ENCODE measurements at regions not wholly inside any gene's neighbourhood (a gene's known extent, or its start where the extent isn't known, plus 50 kb on each side); places are given as distances from the start of the nearest gene placed in this dataset.
A peak's percentile ranks its signal among the peaks of the same experiment; 100 is the strongest.

DNA sequence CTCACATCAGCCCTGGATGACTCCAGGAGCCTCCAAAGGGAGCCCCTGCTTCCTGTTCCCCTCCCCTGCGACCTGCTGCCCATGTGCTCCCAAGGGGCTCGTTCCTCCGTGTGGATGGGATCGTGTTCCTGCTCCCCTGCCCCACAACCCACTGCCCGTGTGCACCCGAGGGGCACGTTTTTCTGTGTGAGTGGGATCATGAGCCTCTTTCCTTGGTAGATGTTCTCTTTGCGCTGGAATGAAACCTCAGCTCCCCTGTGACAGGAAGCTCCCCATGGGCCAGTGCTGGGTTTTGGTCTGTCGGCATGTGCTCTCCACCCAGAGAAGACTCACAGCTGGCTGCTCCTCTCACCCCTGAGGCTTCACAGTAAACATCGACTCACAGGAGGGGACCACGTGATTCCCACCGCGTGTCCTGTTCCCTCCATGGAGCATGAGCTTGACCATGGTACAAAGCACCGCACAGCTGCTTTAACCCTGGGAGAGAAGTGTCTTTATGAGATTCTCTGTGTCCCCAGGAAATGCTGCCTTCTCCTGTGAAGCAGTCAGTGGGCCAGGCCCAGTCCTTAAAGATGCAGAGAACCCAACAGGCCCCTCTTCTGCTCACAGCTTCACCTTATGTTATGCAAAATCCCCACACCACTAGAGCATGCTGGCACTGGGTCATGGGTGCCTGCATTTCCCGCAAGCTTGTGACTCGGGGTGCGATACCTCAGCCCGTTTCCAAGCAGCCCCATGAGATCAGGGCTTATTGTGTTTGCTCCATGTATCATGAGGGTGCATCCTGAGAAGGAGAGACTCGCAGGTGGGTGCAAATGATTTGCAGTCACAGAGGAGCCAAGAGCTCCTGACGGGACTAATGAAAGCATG, 215.1 kb downstream of the ERMARD start:
- no peak overlapping the region for H3K27ac ChIP-seq
- no peak overlapping the region for H3K4me3 ChIP-seq
- TF ChIP-seq, protein P1, sequence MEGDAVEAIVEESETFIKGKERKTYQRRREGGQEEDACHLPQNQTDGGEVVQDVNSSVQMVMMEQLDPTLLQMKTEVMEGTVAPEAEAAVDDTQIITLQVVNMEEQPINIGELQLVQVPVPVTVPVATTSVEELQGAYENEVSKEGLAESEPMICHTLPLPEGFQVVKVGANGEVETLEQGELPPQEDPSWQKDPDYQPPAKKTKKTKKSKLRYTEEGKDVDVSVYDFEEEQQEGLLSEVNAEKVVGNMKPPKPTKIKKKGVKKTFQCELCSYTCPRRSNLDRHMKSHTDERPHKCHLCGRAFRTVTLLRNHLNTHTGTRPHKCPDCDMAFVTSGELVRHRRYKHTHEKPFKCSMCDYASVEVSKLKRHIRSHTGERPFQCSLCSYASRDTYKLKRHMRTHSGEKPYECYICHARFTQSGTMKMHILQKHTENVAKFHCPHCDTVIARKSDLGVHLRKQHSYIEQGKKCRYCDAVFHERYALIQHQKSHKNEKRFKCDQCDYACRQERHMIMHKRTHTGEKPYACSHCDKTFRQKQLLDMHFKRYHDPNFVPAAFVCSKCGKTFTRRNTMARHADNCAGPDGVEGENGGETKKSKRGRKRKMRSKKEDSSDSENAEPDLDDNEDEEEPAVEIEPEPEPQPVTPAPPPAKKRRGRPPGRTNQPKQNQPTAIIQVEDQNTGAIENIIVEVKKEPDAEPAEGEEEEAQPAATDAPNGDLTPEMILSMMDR (IDR thresholded peaks at IDR 0.05) = no peak
- no peaks in the 10 kb centered on the region for H3K4me1 ChIP-seq
- H3K9me3 ChIP-seq = no peaks in the 10 kb centered on the region
- H3K36me3 ChIP-seq = no peaks in the 10 kb centered on the region
- no peak for DNase-seq
- ATAC-seq = no peak
- intact Hi-C loops (cut with DNase I) = no loop called here
- H3K27me3 ChIP-seq = peaks cover 18% of the 10 kb centered on the region

DNA sequence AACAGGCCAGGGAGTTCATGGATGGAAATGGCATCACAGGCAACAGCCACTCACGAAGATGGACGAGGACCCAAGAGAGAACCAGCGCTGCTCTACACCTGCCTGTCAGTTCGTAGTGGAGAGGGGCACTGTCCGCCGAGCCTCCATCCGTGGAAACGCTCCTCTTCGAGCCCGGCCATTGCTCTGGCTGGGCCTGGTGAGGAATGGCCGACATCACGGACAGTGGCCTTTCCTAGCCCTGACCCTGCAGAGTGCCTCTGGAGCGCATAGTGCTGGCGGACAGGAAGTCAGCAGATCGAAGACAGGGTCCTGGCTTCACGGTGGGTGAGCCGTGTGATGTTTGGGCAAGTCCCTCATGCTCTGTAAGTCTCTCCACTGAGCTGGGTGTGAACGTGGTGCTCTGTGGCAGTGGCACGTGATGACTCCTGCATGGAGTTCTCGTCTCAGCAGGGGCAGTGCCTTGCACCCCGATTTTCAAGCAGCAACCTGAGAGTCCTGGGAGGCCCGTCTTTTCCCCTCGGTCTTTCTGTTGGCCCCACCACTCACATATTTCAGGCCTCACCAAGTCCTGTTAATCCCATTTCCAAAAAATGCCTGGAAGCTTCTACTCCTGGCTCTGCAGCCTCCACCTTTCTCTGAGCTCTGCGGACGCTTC, 214.4 kb downstream of the ERMARD start:
- Histone ChIP-seq H3K36me3 (no peaks in the 10 kb centered on the region), H3K4me1 (no peaks in the 10 kb centered on the region), H3K27ac (no peak overlapping the region), H3K4me3 (no peak overlapping the region), H3K9me3 (no peaks in the 10 kb centered on the region), H3K27me3 (peaks cover 20% of the 10 kb centered on the region)
- no peak for DNase-seq
- ATAC-seq = no peak
- TF ChIP-seq, protein P1 (IDR thresholded peaks at IDR 0.05) = no peak
- intact Hi-C loops (cut with DNase I) = no loop called here

DNA sequence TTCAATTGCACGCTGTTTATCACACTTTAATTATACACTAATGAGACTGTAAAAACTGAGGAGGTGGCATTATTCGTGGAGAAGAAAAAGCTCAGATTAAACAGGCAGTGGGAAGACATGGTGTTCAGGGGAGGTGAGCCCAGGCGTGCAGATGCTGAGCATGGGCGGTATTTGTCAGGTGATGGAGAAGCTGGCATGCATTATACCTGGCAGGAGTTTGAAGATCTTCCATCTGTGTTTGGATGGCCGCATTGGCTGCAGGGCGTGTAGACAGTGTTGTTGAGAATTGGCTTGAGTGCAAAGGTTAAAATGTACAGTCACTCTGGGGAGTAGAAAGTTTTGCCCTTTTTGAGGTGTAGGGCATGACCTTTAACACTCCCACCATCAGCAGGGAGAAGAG, 213.8 kb downstream of the ERMARD start:
- no peak overlapping the region for H3K4me3 ChIP-seq
- intact Hi-C loops (cut with DNase I) = no loop called here

DNA sequence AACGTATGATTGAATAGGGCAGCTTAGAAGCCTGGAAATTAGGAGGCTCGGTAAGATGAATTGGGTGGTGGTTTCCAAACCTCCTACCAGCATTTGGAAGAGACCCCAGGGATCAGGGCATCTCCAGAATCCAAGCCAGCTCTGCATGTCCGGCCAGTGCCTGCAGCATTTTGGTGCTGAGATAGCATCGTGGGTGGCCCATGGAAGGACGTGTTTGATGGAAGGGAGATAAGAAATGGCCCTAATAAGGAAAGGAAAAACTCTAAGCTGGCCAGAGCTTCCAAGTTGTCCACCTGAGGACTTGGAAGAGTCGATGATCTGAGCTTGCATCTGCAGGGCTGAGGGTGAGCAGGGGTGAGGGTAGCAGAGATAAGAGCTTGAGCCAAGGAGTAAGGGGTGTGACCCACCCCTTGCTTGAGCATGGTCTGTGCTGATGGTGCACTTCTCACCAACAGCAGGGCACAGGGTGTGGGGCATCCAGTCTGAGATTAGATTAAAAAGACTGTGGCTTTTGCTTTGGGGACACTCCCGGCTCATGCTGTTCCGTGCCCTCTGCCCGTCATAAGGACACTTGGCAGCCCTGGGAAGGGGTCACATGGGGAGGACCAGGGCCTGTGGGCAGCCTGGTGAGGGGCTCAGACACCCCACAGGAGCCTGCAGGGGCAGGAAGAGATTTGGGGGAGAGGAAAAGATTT, 213.2 kb downstream of the ERMARD start:
- no peak for ATAC-seq
- H3K4me1 ChIP-seq = no peaks in the 10 kb centered on the region
- intact Hi-C loops (cut with DNase I) = no loop called here

More for the DNA sequence above, 213.8 kb downstream of the ERMARD start:
- Histone ChIP-seq H3K36me3 (no peaks in the 10 kb centered on the region), H3K9me3 (no peaks in the 10 kb centered on the region), H3K27ac (no peak overlapping the region), H3K27me3 (peaks cover 20% of the 10 kb centered on the region), H3K4me1 (no peaks in the 10 kb centered on the region)
- ATAC-seq (no peak), DNase-seq (no peak)
- TF ChIP-seq, protein P1 (IDR thresholded peaks at IDR 0.05) = no peak

DNA sequence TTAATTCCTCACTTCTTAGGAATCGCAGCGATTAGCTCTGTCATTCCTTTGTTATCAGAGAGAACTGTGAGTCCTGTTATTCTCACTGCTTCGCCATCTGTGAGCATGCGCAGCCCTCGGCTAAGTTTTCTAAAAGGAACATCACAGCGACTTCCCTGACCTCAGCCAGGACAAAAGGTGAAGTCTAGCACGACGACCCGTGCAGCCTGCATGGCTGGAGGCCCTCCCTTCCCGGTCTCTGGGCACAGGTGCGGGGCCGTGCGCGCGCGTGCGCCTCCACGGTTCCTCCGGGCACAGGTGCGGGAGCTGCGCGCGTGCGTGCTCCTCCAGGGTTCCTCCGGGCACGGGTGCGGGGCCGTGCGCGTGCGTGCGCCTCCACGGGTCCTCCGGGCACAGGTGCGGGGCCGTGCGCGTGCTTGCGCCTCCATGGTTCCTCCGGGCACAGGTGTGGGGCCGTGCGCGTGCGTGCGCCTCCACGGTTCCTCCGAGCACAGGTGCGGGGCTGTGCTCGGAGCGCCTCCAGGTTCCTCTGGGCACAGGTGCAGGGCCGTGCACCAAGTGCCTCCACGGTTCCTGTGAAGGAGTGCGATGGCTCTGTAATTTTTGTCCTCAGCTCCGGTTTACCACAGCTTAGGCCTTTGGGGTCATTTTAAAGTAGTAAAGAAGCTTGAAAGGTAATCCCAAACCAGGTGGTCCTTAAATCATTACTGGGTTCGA, 212.3 kb downstream of the ERMARD start:
- H3K27me3 ChIP-seq = peaks cover 20% of the 10 kb centered on the region
- intact Hi-C loops (cut with DNase I) = no loop called here
- peaks cover 4% of the 10 kb centered on the region for H3K4me1 ChIP-seq
- no peaks in the 10 kb centered on the region for H3K36me3 ChIP-seq
- ATAC-seq = no peak
- no peak overlapping the region for H3K4me3 ChIP-seq
- TF ChIP-seq, protein P1 (IDR thresholded peaks at IDR 0.05) = no peak
- DNase-seq = peak; percentile 59
- H3K9me3 ChIP-seq = no peaks in the 10 kb centered on the region
- no peak overlapping the region for H3K27ac ChIP-seq

More for the DNA sequence above, 213.2 kb downstream of the ERMARD start:
- Histone ChIP-seq H3K36me3 (no peaks in the 10 kb centered on the region), H3K4me3 (no peak overlapping the region), H3K27ac (no peak overlapping the region), H3K9me3 (no peaks in the 10 kb centered on the region), H3K27me3 (peaks cover 20% of the 10 kb centered on the region)
- TF ChIP-seq, protein P1 (IDR thresholded peaks at IDR 0.05) = no peak
- no peak for DNase-seq

All from upper lobe of right lung (tissue), 1 donor.